ENCODE measurements at regions not wholly inside any gene's neighbourhood (a gene's known extent, or its start where the extent isn't known, plus 50 kb on each side); places are given as distances from the start of the nearest gene placed in this dataset.
A peak's percentile ranks its signal among the peaks of the same experiment; 100 is the strongest.

DNA sequence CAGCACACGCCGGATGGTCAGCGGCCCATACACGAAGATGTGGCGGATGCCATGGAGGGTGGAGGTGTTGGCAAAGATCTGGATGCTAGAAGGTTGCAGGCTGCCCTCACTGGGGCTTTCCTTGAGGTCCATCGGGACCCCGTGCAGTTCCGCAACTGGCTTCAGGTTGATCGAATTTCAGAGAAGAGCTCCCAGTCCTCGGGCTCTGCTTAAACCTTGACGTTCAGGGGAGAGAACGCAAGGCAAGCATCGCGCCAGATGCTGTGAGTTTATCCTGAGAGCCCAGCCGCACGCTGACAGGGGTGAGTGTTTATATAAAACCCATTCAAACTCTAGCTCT is 98.7 kb upstream of the CCL2 start:
- DNase-seq, result no peak

DNA sequence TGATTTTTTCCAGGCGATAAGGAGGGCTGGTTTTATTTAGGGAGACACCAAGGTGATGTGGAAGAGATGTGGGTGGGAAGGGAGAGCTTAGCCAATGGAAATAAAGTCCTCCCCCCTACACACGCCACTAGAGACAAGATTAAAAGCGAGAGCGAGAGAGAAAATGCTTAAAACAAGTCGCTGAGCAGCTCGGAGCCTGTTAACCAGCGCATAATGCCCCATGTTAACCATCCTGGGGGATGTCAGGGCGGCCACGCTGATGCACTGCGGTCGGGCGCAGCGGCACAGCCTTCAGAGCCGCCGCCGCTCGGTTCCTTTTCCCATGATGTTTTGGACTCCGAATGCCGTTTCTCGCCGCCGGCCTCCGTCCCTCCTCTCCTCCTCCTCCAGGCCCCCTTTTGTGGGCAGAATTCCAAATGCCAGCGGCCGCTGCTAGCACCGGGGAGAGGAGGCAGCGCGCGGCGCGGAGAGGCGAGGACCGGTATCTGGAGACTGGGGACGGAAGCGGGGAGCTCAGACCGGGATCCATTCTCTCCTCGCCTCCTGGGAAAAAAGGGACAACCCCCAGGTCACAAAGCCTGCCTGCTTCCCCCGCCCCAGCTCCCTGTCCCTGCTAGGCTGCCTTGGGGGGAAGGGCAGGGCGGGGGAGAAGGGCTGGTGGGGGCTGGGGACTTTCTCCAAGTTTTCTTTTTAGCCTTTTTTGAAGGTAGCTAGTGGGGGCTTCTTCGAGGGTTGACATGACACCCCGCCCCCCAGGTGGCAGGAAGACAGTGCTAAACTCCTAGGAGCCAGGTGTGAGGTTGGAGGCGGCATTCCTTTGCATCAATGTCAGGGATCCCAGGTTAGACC is 98.1 kb upstream of the CCL2 start:
- DNase-seq, result no peak

GRCh38 chr17:34161690-34162089 is 93.4 kb upstream of the CCL2 start:
- DNase-seq, result no peak

- DNase-seq, result no peak
These were observed 92.0 kb upstream of the CCL2 start for GRCh38 chr17:34163123-34163522.

- DNase-seq, result no peak
These were observed 91.4 kb upstream of the CCL2 start for GRCh38 chr17:34163646-34164045.

GRCh38 chr17:34164837-34165236 is 90.2 kb upstream of the CCL2 start:
- DNase-seq, result no peak

DNA sequence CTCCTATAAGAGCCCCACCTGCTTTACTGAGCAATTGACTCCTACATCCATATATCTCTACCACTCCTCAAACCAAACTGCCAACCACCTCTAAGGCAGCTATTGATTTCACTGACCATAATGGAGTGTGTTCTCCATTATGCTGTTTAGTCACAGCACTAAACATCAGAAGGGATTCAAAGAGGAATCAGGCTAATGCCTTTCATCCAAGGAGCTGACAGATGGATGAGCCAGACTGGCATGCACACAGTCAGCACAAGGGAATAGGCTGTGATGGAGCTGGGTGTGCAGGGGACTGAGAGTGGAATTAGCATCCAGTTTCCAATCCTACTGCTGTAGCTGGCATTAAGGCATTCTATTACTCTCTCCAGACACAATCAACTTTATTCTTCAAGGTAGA is 88.7 kb upstream of the CCL2 start:
- DNase-seq, result no peak

- no peak for DNase-seq
These were observed 87.7 kb upstream of the CCL2 start for GRCh38 chr17:34167354-34167753.

DNA sequence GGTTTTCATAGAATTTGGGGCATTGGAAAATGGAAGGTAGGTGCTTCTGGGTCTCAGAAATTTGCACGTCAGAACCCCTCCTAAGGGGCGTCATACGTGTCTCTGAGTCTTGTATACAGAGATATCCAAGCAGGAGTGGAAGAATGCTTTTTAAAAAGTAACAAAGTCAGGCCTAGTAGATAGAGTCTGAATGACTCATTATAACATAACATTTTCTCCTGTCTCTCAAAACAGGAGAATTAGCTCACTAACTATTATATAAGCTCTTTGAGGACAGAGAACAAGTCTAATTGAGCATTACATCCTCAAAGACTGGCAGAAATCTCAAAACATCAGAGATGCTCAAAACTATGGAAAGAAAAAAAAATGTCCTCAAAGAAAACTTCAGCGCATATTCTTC is 86.1 kb upstream of the CCL2 start:
- DNase-seq, result no peak

DNA sequence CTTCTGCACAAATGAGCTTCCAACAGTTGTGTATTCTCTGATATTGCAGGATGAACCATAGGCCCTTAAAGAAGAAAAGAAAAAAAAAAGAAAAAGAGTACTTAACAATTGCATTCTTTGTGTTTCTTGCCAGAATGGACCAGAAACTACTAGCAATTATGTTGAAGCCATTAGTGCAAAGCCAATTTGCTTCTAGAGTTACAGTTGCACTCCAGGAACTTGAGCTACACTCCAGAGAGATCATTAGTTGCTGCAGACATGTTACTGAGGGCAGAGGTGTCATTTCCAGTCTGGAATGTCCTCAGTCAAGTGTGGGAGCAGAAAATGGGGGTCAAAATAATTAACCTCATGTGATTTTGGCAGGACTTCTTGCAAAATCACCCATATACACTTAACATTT is 85.6 kb upstream of the CCL2 start:
- no peak for DNase-seq

DNA sequence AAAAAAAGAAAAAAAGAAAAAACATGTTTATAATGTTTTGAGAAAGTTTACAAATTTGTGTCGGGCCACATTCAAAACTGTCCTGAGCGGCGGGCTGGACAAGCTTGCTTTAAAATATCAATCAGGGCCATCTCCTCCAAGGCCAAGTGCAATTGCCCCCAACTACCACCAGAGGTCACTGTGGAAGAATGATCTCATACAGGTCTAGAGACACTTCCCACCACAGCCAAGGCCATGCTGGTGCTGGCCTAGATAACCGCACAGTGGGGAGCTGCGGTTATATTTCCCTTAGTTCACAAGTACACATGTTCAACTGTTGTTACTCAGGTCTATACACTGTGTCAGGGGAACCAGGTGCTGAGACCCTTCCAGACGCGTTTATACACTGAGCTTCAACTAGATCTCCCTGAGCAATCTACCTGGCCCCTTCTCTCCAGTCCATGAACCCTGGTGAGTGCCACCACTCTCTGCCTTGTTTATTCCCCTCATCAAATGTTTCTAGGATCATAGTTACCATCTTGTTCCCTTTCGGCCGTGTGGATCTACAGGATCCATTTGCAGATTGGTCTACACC is 83.8 kb upstream of the CCL2 start:
- DNase-seq, result peak; percentile 70

DNA sequence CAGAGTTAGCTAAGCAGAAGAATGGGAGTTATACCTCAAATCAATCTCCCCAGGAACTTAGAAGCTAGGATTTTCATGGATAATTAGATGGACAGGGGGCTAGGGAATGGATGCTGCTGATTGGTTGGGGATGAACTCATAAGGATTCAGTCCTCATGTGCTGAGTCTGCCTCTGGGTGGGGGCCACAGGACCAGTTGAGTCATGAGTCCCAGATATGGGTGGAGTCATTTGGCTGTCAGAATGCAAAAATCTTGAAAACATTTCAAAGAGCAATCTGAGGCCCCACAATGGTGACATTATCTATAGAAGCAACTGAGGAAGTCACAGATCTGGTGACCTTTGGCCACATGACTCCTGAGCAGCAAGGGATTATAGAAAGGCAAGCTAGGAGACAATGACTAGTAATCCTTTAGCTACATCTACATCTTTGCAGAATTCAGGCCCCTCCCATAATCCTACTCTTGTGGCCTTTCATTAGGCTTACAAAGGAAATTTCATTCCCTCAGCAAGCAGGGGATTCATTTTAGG is 82.6 kb upstream of the CCL2 start:
- DNase-seq, result no peak

- DNase-seq, result no peak
These were observed 81.8 kb upstream of the CCL2 start for GRCh38 chr17:34173241-34173640.

- no peak for DNase-seq
These were observed 80.6 kb upstream of the CCL2 start for GRCh38 chr17:34174496-34174895.

- DNase-seq, result no peak
These were observed 78.6 kb upstream of the CCL2 start for GRCh38 chr17:34176440-34176839.

GRCh38 chr17:34177642-34178041 is 77.4 kb upstream of the CCL2 start:
- DNase-seq, result no peak

DNA sequence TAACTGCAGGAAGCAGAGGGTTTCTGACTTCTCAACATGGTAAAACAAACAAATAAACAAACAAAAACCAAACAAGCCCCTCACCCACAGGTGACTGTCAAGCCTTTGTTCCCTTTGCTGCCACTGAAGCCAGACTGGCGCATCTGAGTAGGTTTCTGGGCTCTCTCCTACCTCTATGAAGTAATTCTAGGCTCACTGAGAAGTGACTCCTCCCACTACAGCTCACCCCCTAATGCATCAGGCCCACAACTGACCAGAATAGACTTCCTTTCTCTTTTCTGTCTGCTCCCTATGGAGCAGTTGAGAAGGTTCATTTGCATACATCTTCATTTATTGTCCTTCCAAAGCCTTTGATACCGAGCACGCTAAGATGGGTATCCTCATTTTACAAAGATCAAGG is 77.0 kb upstream of the CCL2 start:
- no peak for DNase-seq

DNA sequence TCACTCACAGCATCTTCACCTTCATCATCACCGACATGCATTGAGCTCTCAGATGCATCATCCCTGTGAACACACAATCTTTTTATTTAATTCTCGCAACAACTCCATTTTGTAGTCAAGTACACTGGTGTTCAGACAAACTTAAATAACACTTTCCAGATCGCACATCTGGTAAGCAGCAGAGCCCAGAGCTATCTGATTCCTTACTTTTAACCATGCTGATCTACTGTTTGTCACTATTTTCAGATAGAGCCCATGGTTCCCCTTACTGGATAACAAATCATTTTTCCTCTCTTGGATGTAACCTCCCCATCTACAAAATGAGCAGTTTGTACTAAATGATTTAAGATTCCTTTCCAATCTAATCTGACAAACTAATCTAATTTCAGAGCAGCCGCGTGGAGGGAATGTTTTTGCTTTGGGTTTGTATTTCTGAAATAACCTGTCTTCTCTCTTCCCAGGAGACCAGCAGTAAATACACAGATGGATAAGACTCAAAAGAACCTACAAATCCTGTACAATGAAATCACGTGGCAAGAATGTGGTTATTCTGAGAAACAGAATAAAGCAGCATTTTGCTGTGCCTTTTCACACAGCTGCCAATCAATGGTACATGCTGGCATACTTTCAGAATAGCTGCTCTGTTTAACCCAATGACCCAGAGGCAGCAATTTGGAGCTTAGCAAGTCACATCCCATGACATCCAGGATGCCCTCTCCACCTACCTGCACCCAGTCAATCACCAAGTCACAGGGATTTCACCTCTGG is 72.9 kb upstream of the CCL2 start:
- no peak for DNase-seq

GRCh38 chr17:34195987-34196386 is 59.1 kb upstream of the CCL2 start:
- DNase-seq, result no peak

DNA sequence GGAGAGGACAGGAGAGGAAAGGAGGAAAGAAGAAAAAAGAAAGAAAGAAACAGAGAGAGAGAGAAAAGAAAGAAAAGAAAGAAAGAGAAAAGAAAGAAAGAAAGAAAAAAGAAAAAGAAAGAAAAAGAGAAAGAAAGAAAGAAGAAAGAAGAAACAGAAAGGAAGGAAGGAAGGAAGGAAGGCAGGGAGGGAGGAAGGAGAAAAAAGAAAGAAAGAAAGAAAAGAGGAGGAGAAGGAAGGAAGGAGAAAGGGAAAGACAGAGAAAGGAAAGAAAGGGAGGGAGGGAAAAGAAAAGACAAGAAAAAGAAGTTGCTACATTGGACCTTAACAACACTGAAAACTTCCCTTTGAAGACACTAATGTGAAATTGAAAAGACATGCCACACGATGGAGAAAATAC is 56.6 kb upstream of the CCL2 start:
- DNase-seq, result no peak

DNA sequence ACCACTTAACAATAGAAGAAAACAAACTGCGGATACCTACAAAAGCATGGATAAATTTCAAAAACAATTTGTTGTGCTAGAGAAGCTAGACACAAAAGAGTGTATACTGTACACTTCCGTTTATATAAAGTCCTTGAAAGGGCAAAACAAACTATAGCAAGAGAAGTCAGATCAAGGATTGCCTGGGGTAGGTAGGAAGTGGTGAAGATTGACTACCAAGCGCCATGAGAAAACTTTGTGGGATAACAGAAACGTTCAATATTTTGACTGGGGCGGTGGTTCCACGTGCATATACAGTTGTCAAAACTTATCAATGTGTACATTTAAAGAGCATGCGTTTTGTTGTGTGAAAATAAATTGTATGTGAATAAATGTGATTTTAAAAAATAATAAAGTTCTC is 55.6 kb upstream of the CCL2 start:
- no peak for DNase-seq

DNA sequence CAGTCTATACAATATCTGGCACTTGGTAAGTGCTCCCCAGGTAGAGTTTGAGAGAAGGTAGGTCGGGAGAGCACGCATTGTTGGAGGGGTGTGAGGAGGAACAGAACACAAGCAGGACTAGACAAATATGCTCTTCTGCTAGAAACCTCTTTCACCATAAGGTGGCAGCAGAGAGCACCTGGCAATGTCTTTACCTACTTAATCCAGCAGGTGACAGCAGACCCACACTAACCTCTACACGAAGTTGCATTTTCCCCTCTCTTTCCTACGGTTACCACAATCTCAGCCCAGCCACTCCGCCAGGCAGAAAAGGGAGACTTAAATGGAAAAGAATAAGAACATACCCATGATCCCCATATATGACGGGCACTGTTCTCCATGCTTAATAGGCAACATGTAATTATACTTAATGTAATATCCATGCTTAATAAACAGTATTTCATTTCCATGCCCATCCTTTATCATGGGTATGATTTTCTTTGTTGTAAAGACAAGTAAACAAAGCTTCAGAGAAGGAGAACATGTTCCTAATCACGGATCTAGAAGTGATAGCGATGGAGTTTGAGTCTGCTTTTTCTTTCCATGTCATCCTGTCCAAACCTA is 55.1 kb upstream of the CCL2 start:
- peak; percentile 77 for DNase-seq

DNA sequence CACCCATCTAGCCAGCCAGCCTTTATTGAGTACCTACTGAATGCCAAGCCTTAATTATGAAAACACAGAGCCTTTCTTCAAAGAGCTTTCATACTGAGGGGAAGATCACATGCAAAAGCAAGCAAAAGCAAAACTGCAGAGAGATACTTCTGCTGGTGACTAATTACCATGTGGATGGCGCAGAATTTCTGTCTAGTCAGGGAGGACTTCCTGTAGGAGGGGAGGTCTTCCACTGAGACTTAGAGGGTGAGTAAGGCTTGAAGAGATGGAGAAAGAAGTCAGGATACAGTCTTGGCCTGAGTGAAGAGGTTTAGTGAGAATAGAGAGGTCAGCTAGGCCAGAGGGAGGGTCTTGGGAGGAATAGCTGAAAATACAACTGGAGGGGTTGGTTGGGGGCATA is 53.9 kb upstream of the CCL2 start:
- DNase-seq, result peak; percentile 22

- DNase-seq, result no peak
These were observed 53.3 kb upstream of the CCL2 start for GRCh38 chr17:34201767-34202166.
